ENCODE measurements at regions not wholly inside any gene's neighbourhood (a gene's known extent, or its start where the extent isn't known, plus 50 kb on each side); places are given as distances from the start of the nearest gene placed in this dataset.

GRCh38 chr16:26668026-26668425 is 398.7 kb upstream of the C16orf82 start:
- Histone ChIP-seq H3K4me2 (ENCODE audit: low read length) (no peak overlapping the region), H3K9me2 (ENCODE audit: insufficient read depth) (no peaks in the 10 kb centered on the region), H3K4me3 (replicated peaks in 1 of 2; ENCODE audit: low read depth in 1 of 2, low read length in 2 of 2) (no peak overlapping the region), H3K36me3 (ENCODE audit: control insufficient read depth in 1 of 2, insufficient read depth in 2 of 2, low read length in 2 of 2) (no peaks in the 10 kb centered on the region), H3K9me3 (ENCODE audit: control insufficient read depth in 1 of 2, insufficient read depth in 1 of 2, low read depth in 1 of 2, low read length in 2 of 2) (no peaks in the 10 kb centered on the region), H3K27ac (ENCODE audit: low read depth, low read length) (no peak overlapping the region), H3K27me3 (ENCODE audit: insufficient read depth, low read length) (no peaks in the 10 kb centered on the region), H4K20me1 (ENCODE audit: insufficient read depth) (no peaks in the 10 kb centered on the region), H3K79me2 (ENCODE audit: insufficient read depth, low read length) (no peaks in the 10 kb centered on the region), H3K9ac (ENCODE audit: low read length) (no peak overlapping the region), H3K4me1 (ENCODE audit: control insufficient read depth in 1 of 2, insufficient read depth in 2 of 2, low read length in 2 of 2) (no peaks in the 10 kb centered on the region), H2AFZ (ENCODE audit: low read depth, low read length, poor library complexity, severe bottlenecking) (no peak overlapping the region)
- ChIA-PET CTCF (no interaction called here), RAD21 (ENCODE audit: low non-redundant PET in 1 of 2, low total read pairs in 2 of 2, uncharacterized antibody in 2 of 2, unreplicated experiment in 2 of 2) (no interaction called here), POLR2A (no interaction called here)
- no peak for ATAC-seq
- TF ChIP-seq CBX3 (IDR thresholded peaks at IDR 0.05; ENCODE audit: low read depth) = no peak
- BruUV-seq (replicated peaks) = no TSS peak
- intact Hi-C loops (cut with micrococcal nuclease) = no loop called here
- DNase-seq (ENCODE audit: low read depth, low spot score) = no peak

- BruUV-seq (replicated peaks) = no TSS peak
- no peak overlapping the region for H3K4me2 ChIP-seq (ENCODE audit: low read length)
- no peaks in the 10 kb centered on the region for H3K9me2 ChIP-seq (ENCODE audit: insufficient read depth)
- no peak overlapping the region for H3K27ac ChIP-seq (ENCODE audit: low read depth, low read length)
- no peak overlapping the region for H3K4me3 ChIP-seq (replicated peaks in 1 of 2; ENCODE audit: low read depth in 1 of 2, low read length in 2 of 2)
- no peak overlapping the region for H3K9ac ChIP-seq (ENCODE audit: low read length)
- no peaks in the 10 kb centered on the region for H4K20me1 ChIP-seq (ENCODE audit: insufficient read depth)
- H3K79me2 ChIP-seq (ENCODE audit: insufficient read depth, low read length) = no peaks in the 10 kb centered on the region
- no peaks in the 10 kb centered on the region for H3K27me3 ChIP-seq (ENCODE audit: insufficient read depth, low read length)
- DNase-seq (ENCODE audit: low read depth, low spot score) (no peak), ATAC-seq (no peak)
- H3K4me1 ChIP-seq (ENCODE audit: control insufficient read depth in 1 of 2, insufficient read depth in 2 of 2, low read length in 2 of 2) = no peaks in the 10 kb centered on the region
- intact Hi-C loops (cut with micrococcal nuclease) = no loop called here
- H3K9me3 ChIP-seq (ENCODE audit: control insufficient read depth in 1 of 2, insufficient read depth in 1 of 2, low read depth in 1 of 2, low read length in 2 of 2) = no peaks in the 10 kb centered on the region
- no peak overlapping the region for H2AFZ ChIP-seq (ENCODE audit: low read depth, low read length, poor library complexity, severe bottlenecking)
- POLR2A ChIA-PET = no interaction called here
- no peaks in the 10 kb centered on the region for H3K36me3 ChIP-seq (ENCODE audit: control insufficient read depth in 1 of 2, insufficient read depth in 2 of 2, low read length in 2 of 2)
- RAD21 ChIA-PET (ENCODE audit: low non-redundant PET in 1 of 2, low total read pairs in 2 of 2, uncharacterized antibody in 2 of 2, unreplicated experiment in 2 of 2) = no interaction called here
- CTCF ChIA-PET = no interaction called here
- TF ChIP-seq YY1 (IDR thresholded peaks at IDR 0.05; ENCODE audit: extremely low read depth, insufficient replicate concordance, low read depth, low read length) (no peak), ZFX (IDR thresholded peaks at IDR 0.05) (no peak), EGR1 (IDR thresholded peaks at IDR 0.05; ENCODE audit: low read depth) (no peak), MAX (IDR thresholded peaks at IDR 0.05) (no peak), ELF1 (IDR thresholded peaks at IDR 0.05; ENCODE audit: borderline replicate concordance, low read depth) (no peak), JUND (IDR thresholded peaks at IDR 0.05) (no peak), CEBPB (IDR thresholded peaks at IDR 0.05; ENCODE audit: low read depth) (no peak), ZBTB33 (IDR thresholded peaks at IDR 0.05; ENCODE audit: extremely low read depth, insufficient replicate concordance, low read length) (no peak), SP1 (IDR thresholded peaks at IDR 0.05; ENCODE audit: low read depth) (no peak), CBX3 (IDR thresholded peaks at IDR 0.05; ENCODE audit: low read depth) (no peak), CTCF (IDR thresholded peaks at IDR 0.05 in 2 of 3, conservative IDR thresholded peaks at IDR 0.05 in 1 of 3; ENCODE audit: borderline replicate concordance in 1 of 3, insufficient read depth in 1 of 3, low read depth in 2 of 3, low read length in 2 of 3) (no peak), ZNF274 (IDR thresholded peaks at IDR 0.05; ENCODE audit: low read depth, low read length) (no peak), SRF (IDR thresholded peaks at IDR 0.05; ENCODE audit: low read depth) (no peak), EZH2phosphoT487 (IDR thresholded peaks at IDR 0.05; ENCODE audit: borderline replicate concordance) (no peak)
Observed at GRCh38 chr16:26672206-26672605, 394.5 kb upstream of the C16orf82 start.
